Esophagus (tissue), 2 donors: ENCODE measurements at regions not wholly inside any gene's neighbourhood (a gene's known extent, or its start where the extent isn't known, plus 50 kb on each side); places are given as distances from the start of the nearest gene placed in this dataset.

Source experiments
- H3K27ac ChIP-seq, 2 donors: one replicate each; pipeline ENCODE4 v1.5.1; 2013; ENCODE audit warnings: low read depth in 2 of 2, mild to moderate bottlenecking in 2 of 2, inconsistent platforms in 1 of 2, low read length in 1 of 2, moderate library complexity in 1 of 2
- H3K27me3 ChIP-seq, 2 donors: one replicate each; pipeline ENCODE4 v1.6.1; 2013; ENCODE audit warnings: low read length in 2 of 2, control low read depth in 1 of 2, mild to moderate bottlenecking in 1 of 2; ENCODE audit not compliant: insufficient read depth in 2 of 2, control insufficient read depth in 1 of 2
- H3K36me3 ChIP-seq, 2 donors: one replicate each; pipeline ENCODE4 v1.6.1; 2013; ENCODE audit warnings: low read length in 1 of 2; ENCODE audit not compliant: control insufficient read depth in 2 of 2, insufficient read depth in 2 of 2
- H3K4me1 ChIP-seq, 2 donors: one replicate each; pipeline ENCODE4 v1.6.1; 2013; ENCODE audit warnings: low read length in 1 of 2; ENCODE audit not compliant: control insufficient read depth in 2 of 2, insufficient read depth in 2 of 2
- H3K4me3 ChIP-seq, 2 donors: one replicate each; pipeline ENCODE4 v1.5.1; 2013; ENCODE audit warnings: low read length in 2 of 2, mild to moderate bottlenecking in 2 of 2, low read depth in 1 of 2, moderate library complexity in 1 of 2
- H3K9me3 ChIP-seq, 2 donors: one replicate each; pipeline ENCODE4 v1.6.1; 2013; ENCODE audit warnings: mild to moderate bottlenecking in 2 of 2, low read depth in 1 of 2, low read length in 1 of 2, moderate library complexity in 1 of 2; ENCODE audit not compliant: control insufficient read depth in 2 of 2, insufficient read depth in 1 of 2
- whole genome bisulfite sequencing, 2 donors: extraction: QIAGEN DNeasy Blood & Tissue Kit; methylation state at CpG; one replicate each; pipeline ENCODE4 v1.1.7; 2013; 5-methylcytosine and 5-hydroxymethylcytosine counted together
- donor health status: healthy with polysubstance abuse.
- donor health status: Bipolar disorder and iron deficiency.

- Histone ChIP-seq H3K27ac (no peak overlapping the region), H3K4me1 (no peaks in the 10 kb centered on the region), H3K4me3 (no peak overlapping the region), H3K9me3 (no peaks in the 10 kb centered on the region), H3K27me3 (no peaks in the 10 kb centered on the region), H3K36me3 (no peaks in the 10 kb centered on the region)
- WGBS, 2 donors, result 89% methylated on average over 5 of the region's 5 CpGs
Observed at GRCh38 chr6:43849844-43850243, 79.8 kb downstream of the VEGFA start.

DNA sequence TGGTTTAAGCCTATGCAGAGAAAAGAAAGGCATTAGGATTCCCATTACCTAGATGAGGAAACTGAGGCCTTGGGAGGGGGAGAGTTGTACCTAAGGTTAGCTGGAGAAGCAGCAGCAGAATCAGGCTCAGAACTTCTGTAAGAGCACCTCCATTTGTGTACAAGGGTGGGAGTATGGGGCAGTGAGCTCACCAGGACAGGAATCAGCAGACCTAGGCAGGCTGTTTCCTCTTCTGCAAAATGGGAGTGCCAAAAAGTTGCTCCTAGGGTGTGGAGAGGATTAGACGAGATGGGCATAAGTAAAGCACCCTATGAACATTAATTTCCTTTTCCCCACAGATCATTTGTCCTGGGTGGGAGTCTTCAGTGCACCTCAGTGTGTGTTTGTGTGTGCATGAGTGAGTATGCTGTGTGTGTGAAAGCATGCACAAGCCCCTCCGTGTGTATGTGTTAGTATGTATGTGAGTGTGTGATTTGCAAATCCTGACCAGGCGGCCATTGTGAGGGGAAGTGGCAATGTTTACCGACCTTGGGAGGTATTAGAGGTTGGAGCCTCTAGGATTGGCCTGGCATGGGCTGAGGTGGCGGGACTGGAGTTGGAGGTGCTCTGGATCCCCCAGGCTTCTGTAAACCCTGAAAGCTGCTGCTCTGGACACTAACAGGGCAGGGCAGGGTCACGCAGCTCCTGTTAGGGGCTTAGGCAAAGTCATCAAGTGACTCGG lies 78.8 kb downstream of the VEGFA start:
- H3K27me3 ChIP-seq, result no peaks in the 10 kb centered on the region
- H3K9me3 ChIP-seq, result no peaks in the 10 kb centered on the region
- H3K27ac ChIP-seq, result no peak overlapping the region
- no peaks in the 10 kb centered on the region for H3K4me1 ChIP-seq
- H3K36me3 ChIP-seq, result no peaks in the 10 kb centered on the region
- H3K4me3 ChIP-seq, result no peak overlapping the region
- WGBS, 2 donors, result 77 to 84% methylated on average over 7 of the region's 7 CpGs

DNA sequence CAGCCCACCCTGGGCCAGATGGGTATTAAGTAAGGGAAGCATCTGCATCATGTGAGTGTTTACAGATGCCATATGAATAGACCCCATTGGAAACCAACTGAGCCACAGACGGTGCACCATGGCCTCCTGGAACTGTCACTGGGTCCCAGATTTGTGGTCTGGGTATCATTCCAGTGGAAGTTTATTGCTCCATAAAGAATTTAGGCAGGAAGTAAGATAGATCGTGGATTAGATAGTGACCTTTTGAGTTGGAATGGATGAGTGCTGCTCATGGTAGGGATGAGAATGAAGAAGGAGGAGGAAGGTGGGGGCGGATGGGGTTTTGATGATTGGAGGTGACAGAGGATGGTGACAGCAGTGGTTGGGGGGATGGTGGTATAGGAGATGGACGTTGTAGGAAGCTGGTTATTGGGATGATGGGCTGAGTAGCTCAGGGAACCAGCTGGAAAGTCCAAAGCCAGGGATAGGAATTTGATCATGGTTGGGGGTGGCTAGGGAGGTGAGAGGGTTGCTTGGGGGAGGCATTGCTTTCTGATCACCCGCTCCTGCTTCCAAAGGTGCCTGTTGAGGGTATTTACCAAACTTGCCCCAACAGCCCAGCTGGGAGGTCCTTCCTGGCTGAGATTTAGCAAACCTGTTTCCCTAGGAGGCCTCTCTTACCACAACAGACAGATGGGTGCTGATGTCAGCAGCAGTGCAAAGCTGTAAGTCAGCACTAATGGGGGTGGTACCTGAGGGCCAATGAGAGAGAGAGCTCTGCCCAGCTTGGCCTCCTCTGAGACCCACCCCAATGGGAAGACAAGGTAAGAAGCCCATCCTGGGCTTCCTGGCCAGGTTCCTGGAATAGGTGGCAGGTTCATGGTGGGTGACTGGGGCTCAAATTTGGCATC lies 78.0 kb downstream of the VEGFA start:
- Histone ChIP-seq H3K36me3 (no peaks in the 10 kb centered on the region), H3K4me1 (no peaks in the 10 kb centered on the region), H3K4me3 (no peak overlapping the region), H3K9me3 (no peaks in the 10 kb centered on the region), H3K27ac (no peak overlapping the region), H3K27me3 (no peaks in the 10 kb centered on the region)
- WGBS, 2 donors, result 79 to 80% methylated on average over 5 of the region's 5 CpGs

DNA sequence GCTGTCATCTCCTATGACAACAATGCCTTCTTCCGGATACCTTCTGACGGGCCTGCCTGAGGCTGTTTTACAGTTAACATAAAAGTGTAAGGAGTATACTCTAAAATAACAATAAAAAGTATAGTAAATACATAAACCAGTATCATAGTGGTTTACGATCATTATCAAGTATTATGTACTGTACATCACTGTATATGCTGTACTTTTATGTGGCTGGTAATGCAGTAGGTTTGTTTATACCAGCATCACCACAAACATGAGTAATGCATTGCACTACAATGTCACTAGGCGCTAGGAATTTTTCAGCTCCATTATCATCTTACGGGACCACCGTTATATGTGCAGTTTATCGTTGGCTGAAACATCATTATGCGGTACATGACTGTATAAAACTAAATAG lies 76.5 kb downstream of the VEGFA start:
- no peaks in the 10 kb centered on the region for H3K27me3 ChIP-seq
- no peak overlapping the region for H3K4me3 ChIP-seq
- no peaks in the 10 kb centered on the region for H3K4me1 ChIP-seq
- H3K9me3 ChIP-seq, result no peaks in the 10 kb centered on the region
- H3K36me3 ChIP-seq, result no peaks in the 10 kb centered on the region
- no peak overlapping the region for H3K27ac ChIP-seq
- WGBS, 2 donors, result 88 to 90% methylated on average over 8 of the region's 8 CpGs

DNA sequence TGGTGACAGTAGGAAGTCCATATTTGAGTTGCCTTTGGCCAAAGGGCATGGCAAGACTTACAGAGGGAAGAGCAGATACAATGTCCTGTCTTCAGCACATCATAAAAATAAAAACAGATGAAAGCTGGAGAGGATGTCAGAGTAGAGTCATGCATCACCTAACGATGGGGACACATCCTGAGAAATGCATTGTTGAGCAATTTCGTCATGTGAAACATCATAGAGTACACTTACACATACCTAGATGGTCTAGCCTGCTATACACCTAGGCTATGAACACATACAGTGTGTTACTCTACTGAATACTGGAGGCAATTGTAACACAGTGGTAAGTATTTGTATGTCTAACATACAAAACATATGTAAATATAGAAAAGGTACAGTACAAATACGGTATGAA lies 75.6 kb downstream of the VEGFA start:
- WGBS, 2 donors, result 50 to 54% methylated on average over 3 of the region's 3 CpGs

GRCh38 chr6:43843669-43844171 lies 73.7 kb downstream of the VEGFA start:
- Histone ChIP-seq H3K27me3 (no peaks in the 10 kb centered on the region), H3K4me1 (no peaks in the 10 kb centered on the region), H3K27ac (no peak overlapping the region), H3K4me3 (no peak overlapping the region), H3K9me3 (no peaks in the 10 kb centered on the region), H3K36me3 (no peaks in the 10 kb centered on the region)
- 95 to 97% methylated on average over 4 of the region's 4 CpGs for WGBS, 2 donors

More for the DNA sequence above, 75.6 kb downstream of the VEGFA start:
- H3K4me1 ChIP-seq, result no peaks in the 10 kb centered on the region
- H3K9me3 ChIP-seq, result no peaks in the 10 kb centered on the region
- no peaks in the 10 kb centered on the region for H3K36me3 ChIP-seq
- H3K27me3 ChIP-seq, result no peaks in the 10 kb centered on the region
- H3K4me3 ChIP-seq, result no peak overlapping the region
- H3K27ac ChIP-seq, result no peak overlapping the region

GRCh38 chr6:43843097-43843645 lies 73.2 kb downstream of the VEGFA start:
- WGBS, 2 donors, result 61 to 67% methylated on average over 5 of the region's 5 CpGs

DNA sequence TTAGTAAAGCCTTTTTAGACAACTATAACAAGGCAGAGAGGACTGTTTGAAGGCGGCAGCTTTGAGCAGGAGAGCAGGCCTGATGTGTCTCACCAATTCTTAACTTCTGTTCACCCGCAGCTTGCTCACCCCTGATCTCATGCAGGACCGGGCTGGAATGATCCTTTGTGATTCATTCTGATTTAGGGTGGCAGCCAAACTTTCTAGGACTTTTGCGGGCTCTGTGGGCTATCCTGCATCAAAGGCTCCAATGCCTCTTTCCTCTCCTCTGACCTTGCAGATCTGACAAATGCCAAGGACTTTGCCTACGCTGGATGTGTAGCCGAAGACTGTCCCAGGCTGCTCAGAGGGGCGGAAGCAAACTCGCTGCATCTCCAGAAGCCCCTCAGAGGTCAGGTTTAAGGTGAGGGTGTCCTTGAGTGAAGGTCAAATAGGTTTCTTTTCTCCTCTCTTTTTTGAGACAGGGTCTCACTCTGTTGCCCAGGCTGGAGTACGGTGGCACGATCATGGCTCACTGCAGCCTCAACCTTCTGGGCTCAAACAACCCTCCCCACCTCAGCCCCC lies 72.3 kb downstream of the VEGFA start:
- Histone ChIP-seq H3K27me3 (no peaks in the 10 kb centered on the region), H3K27ac (no peak overlapping the region), H3K4me1 (peaks cover 0 to 2% of the 10 kb centered on the region in 2 donors), H3K36me3 (no peaks in the 10 kb centered on the region), H3K4me3 (no peak overlapping the region), H3K9me3 (no peaks in the 10 kb centered on the region)
- 68 to 69% methylated on average over 10 of the region's 10 CpGs for WGBS, 2 donors

More at GRCh38 chr6:43843097-43843645, 73.2 kb downstream of the VEGFA start:
- no peak overlapping the region for H3K27ac ChIP-seq
- H3K27me3 ChIP-seq, result no peaks in the 10 kb centered on the region
- H3K36me3 ChIP-seq, result no peaks in the 10 kb centered on the region
- H3K4me3 ChIP-seq, result no peak overlapping the region
- H3K9me3 ChIP-seq, result no peaks in the 10 kb centered on the region
- peaks cover 0 to 2% of the 10 kb centered on the region in 2 donors for H3K4me1 ChIP-seq

GRCh38 chr6:43840490-43841218 lies 70.6 kb downstream of the VEGFA start:
- peaks cover 0 to 2% of the 10 kb centered on the region in 2 donors for H3K4me1 ChIP-seq
- H3K27ac ChIP-seq, result no peak overlapping the region
- no peaks in the 10 kb centered on the region for H3K27me3 ChIP-seq
- H3K4me3 ChIP-seq, result no peak overlapping the region
- H3K36me3 ChIP-seq, result no peaks in the 10 kb centered on the region
- WGBS, 2 donors, result 62 to 66% methylated on average over 5 of the region's 5 CpGs
- H3K9me3 ChIP-seq, result no peaks in the 10 kb centered on the region
